ENCODE measurements at regions not wholly inside any gene's neighbourhood (a gene's known extent, or its start where the extent isn't known, plus 50 kb on each side); places are given as distances from the start of the nearest gene placed in this dataset.

DNA sequence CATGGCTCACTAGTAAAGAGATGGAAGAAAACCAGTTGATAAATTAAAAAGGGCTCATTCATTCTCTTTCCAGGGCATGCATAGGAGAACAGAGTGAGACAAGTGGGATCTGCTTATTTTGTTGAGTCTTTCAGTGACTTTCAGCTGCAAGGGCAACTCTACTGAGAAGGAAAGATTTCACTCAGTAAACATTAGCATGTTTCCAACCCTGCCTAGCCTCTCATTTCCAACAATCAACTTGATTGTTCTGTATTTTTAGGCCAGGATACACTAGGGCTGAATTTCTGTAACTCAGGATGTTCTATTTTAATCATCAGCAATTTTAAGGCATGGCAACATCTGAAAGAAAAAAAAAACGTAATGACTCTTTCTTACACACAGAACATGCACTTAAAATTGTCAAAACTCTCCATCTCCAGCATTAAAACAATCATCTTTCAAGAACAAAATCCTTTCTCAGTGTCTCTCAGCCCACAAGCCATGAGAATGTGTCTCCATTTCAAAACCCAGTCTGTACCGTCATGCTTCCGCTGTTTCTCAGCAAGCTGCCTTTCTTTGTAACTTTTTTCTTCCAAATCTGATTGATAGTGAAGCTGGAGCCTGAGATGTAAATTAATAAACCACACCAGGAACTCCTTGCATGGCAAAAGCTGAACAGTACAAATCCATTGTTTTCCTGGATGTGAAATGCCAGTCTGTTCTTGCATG lies 147.2 kb upstream of the KLF14 start:
- no peak for DNase-seq

DNA sequence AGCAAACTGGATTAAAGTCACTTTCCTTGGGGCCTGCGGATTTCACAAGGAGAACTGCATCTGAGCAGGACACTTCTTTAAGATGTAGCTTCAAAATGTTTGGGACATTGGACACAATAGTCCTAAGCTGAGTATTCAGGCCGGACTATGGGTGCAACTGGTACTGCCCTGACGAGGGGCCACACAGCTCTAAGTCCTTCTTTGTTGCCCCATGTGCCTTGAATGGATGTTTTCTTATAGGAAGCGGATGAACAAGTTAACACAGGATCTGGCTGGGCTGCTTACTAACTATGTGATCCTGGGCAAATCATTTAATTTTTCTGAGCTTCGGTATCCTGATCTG lies 147.8 kb upstream of the KLF14 start:
- no peak for DNase-seq

DNA sequence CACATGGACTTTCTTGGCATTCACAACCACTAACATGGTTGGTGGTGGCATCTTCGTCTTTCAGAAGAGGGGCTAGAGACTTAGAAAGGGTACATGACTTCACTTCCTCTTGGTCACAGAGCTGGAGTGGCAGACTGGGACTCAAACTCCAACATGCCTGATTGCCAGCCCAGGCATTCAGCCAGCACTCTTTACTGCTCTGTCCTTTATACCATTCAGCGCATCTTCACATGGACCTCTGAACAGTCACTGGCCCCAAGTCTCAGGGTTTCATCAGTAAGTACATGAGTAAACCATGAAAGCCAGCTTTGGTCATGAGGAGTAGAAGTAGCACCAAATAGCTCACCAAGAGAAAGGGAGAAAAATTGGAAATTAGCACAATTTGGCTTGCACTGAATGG lies 148.4 kb upstream of the KLF14 start:
- DNase-seq, result no peak

DNA sequence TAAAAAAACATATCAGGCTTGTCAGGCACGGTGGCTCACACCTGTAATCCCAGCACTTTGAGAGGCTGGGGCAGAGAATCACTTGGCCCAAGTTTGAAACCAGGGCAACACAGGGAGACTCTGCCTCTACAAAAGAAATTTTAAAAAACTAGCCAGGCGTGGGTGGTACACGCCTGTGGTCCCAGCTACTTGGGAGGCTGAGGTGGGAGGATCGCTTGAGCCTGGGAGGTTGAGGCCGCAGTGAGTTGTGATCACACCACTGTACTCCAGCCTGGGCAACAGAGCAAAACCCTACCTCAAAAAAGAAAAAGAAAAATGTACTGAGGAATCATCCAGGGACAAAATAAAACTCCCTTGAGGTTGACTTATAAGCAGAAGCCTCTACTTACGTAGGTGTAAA lies 149.9 kb upstream of the KLF14 start:
- DNase-seq, result no peak

DNA sequence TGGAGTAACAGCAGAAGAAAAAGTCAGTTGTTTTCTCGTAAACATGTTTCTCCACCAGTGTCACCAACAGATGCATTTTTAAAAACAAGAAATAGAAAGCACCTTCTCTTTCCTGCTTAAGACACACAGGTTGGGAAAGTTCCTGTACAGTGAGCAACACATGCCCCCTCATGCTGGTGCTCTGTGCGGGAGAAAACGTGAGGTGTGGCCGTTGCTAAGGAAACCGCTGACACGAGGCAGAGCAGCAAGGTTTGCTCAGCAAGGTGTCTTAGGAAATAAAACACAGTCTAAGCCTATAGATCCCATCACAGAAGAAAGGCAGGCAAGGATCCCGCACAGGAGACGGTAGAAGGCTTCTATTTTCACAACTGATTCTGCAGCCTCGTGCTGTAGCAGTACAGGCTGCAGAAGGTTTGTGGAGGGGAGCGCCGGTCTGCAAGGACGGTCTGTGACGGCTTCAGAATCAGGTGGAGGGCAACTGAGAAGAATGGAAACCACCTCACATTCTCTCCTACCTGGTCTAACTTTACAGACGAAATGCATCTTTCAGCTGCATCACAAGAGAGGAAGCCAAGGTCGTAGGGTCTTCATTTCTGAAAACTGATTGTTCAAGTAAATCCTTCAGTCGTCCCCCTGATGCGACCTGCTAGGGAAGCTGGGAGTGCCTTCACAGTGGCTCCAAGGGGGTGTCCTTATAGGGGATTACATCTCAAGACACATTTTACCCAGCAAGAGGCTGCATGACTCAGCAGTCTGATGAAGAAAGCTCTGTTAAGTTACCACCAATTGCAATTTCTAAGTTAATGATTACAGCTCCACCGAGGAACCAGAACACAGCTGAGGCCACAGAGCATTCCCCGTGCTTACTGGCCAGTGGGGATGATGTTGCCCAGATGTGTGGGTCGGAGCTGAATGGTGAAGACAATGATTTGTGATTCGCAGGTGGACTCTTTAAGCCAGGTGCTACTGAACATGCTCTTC lies 150.7 kb upstream of the KLF14 start:
- peak; percentile 57 for DNase-seq

DNA sequence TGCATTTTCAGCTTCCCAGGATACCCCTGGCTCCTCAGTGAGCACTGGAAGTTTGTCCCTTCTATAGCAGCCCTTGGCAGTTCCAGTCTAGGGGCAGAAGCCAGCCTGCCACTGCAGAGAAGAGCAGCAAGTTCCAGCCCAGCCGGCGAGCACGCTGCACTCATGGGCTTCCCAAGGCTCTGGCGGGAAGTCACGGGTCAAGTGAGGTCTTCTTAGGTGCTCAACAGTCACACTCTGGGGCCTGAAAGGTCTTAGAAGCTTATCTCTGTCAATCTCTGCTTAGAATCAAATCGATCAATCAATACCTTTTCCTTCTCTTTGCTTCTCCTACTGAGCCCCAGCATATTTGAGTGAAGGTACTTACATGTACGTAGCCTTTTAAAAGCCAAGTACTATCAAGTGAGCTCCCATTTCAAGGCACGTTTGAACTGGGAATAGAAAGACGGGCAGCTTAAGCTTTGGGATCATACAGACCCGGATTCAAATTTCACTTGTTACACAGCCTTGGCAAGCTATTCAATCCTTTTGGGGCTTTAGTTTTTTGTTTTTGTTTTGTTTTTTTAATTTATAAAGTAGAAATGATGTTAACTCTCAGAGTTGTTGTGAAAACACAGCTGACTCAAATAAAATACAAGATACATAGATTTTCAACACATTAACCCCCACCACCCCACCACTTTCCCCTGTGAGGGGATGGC lies 152.6 kb upstream of the KLF14 start:
- DNase-seq, result no peak

DNA sequence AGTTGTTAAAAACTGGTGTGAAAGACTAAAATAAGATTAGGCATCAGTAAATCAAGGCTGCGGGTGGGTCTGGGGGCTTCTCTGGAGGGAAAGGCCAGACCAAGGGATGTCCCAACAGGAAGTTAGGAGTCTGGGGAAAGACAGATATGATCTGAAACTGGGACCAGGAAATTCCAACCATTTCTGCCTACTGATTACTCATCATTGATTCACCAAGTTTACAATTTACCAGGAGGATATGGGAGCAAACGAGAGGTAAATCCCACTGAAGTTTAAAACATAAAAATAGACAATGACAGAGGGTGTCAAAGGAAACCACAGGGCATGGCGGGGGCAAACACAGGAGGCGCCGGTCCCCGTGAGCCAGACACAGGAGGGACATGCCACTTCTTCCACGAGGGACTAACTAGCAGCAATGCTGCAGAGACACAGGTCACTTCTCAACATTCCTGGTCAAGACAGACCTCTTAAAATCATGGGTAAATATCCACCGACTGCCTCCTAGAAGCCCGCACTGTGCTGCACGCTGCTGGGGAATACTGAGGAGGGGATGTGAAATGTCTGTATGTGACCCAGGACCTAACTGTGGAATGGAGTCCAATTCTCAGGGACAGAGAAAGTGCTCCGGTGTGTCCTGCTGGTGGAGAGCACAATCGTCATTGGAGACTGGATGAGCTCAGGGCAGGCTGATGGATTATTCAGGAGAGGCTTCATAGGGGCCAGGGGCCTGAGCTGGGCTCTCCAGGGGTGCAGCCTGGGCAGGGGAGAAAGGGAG lies 153.4 kb upstream of the KLF14 start:
- DNase-seq, result peak; percentile 94

DNA sequence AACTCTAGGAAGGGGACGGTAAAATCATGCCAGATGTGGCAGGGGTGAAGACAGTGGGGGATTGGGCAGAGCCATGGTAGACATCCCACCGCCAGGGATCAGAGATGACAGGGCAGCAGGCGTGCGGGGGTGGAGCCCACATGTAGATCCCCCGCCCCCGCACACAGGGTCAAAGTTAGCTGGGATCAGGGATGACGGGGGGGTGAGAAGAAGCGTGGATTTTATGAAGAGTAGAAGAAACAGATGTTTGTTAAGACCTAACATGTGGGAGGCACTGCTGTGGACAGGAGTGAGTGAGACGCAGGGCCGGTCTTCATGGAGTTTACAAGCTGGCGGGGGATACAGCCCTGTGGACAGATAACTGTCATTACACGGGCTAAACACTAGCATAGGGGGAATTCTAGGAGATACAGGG lies 154.0 kb upstream of the KLF14 start:
- no peak for DNase-seq

DNA sequence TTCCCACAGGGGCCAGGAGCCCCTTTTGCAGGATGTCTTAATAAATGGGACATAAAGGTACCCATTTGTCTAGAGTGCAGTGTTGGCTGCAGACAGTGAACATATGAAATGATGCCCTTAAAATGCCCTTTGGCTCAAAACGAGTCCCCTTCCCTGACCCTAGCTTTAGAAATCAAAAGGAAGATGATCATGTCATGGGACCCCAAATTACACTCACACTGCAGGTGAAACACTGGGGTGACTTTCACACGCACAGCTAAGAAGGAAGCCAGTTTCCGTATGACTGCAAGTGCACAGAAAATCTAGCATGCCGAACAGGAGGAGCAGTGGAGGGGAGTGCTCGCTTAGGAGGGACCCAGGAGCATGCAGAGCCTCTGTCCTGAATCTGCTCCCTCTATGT lies 154.5 kb upstream of the KLF14 start:
- DNase-seq, result no peak

DNA sequence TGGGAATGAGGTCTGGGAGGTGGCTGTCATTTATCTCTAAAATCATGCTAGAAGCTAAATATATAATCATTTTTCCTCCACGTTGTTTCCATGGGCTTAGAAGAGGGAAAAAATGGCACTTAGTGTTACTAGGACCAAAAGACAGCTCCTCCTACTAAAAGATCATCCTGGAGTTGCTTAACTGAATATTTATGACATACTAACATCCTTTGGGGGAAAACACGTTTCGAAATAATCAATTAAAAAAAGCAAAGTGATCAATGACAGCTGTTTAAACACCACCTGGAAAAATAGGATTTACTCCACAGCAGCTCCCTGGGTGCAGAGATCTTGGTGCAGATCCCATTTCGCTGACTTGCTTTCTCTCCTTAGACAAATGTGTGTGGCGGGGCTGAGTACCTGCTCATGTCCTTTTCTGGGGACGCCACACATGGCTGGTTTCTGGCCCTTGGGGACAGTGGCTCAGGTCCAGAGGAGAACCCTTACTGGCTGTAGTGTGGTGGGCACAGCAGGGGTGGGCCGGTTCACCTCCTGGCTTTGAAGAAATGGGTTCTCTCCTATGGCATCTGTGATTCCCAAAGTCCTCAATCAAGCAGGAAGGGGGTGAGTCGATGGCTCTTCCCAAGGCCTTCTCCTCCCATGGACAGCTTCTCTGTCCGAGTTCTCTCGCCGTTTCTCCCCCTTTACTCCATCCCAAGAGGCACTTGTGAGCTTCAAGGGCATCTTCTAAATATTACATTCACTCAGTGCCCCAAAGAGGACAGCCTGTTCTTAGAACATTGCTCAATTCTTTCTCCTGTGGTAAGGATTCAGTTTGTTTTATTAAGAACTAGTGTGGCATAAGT lies 156.4 kb upstream of the KLF14 start:
- no peak for DNase-seq

DNA sequence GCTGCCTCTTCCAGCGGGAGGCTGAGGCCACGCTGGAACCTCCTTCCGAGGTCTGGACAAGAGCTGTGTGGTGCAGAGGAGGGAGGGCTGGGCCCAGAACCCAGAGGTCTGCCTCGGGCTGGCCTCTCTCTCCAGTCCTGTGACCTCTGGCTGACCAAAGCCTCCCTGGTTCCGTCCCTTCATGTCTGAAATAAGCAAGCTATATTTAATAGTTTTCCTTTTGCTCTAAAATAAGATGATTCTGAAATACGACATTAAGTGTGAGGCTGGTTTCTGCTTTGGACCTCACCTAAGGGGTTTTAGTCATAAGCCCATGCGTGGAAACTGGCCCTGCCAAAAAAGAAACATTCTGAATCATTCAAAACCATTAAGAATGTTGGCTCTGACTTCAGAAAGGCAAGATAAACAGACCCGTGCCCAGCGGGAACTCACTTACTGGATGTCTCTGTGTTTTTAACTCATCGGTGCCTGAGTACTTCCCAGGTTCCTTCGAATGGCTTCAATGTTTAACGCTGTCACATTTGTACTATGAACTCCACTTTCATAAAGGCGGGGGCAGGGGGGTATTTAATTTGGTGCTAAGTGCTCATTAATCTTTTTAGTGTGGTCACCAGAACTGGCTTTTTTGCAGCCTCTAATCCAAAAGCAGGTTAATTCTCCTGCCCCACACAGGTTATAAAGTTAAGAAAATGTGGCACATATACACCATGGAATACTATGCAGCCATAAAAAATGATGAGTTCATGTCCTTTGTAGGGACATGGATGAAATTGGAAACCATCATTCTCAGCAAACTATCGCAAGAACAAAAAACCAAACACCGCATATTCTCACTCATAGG lies 157.5 kb upstream of the KLF14 start:
- DNase-seq, result peak; percentile 96

DNA sequence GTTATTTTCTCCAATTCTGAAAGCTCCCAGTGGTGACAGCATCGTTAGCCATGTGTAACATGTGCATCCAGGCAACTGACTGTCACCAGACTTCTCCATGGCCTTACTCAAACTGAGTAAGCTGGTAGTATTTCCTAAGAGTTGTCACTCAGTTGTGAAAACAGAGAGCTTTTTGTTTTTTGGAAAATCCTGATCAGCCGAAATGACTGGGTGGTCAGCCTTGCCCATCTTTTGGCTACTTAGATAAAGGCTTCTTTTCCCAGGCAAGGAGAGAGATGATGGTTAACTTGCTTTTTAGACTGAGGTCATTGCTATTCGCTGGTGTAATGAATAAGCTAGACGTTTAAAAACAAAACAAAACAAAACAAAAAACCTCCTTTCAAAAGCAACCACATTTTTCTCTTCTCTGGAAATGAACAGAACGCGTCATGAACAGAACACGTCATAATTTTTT lies 159.5 kb upstream of the KLF14 start:
- peak; percentile 56 for DNase-seq

DNA sequence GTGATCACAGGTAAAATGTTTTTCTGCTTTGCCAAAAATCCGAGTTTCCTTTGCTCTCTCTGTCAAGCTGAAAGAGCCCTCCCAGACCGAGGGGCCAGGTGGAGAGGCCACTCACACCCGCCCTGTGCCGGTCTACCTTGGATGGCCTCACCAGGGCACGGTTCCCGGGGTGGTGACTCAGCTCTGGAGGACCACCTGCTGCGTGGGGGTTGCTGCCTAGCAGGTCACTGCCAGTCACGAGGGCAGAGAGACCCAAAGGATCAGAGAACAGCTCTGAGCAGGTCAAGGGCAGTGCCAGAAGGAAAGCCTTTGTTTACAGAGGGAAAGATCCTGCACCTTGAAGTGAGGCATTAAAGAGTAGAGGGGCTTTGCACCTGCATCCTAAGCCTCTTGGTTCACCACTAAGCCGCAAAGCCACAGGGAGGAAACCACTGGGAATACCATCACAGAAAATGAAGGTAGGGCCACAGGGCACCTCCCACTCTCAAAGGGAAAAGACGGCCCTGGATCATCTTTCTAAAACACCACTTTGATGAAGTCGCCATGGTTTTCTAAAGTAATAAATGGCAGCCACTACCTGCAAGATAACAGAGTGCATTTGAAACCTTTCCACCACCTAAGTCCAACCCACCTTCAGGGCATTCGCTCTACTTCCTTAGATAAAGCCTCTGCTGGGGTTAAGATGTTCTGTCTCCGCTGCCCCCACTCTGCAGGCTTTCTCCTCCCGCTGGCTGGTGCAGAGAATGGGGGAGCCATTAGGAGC lies 160.3 kb upstream of the KLF14 start:
- DNase-seq, result peak; percentile 54

DNA sequence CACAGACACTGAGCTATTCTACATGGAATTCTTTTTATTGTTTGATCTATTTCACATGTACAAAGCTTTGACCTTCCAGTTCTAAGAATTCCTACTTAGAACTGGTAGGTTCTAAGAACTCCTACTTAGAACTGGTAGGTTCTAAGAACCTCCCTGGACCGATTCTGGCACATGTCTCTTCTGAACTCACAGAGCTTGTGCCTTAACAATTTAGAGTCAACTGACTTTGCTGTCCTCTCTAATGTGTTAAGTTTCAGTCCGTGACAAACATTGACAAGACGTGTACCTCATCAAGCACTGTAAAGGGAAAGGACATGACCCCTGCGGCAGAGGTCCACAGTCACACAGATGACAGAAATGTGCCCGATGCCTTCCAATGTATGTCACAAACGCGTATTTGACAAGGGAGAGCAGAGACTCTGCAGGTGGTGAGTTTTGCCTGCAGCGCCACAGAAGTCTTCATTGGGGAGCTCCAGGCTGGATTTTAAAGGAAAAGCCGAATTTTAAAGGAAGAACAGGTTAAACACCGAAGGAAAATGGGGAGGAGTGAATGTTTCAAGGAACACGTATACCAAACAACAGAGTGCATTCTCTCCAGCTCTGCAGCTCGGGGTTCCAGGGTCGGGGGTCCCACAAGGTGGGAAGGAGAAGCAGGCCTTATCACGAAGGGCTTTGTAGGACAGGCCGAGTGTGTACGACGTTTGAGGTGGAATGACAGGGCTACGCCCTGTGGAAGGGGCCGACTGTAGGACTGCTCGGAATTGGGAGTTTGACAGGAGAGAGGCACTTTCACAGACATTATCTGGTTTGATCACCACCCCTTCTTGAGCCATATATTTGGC lies 161.1 kb upstream of the KLF14 start:
- no peak for DNase-seq

DNA sequence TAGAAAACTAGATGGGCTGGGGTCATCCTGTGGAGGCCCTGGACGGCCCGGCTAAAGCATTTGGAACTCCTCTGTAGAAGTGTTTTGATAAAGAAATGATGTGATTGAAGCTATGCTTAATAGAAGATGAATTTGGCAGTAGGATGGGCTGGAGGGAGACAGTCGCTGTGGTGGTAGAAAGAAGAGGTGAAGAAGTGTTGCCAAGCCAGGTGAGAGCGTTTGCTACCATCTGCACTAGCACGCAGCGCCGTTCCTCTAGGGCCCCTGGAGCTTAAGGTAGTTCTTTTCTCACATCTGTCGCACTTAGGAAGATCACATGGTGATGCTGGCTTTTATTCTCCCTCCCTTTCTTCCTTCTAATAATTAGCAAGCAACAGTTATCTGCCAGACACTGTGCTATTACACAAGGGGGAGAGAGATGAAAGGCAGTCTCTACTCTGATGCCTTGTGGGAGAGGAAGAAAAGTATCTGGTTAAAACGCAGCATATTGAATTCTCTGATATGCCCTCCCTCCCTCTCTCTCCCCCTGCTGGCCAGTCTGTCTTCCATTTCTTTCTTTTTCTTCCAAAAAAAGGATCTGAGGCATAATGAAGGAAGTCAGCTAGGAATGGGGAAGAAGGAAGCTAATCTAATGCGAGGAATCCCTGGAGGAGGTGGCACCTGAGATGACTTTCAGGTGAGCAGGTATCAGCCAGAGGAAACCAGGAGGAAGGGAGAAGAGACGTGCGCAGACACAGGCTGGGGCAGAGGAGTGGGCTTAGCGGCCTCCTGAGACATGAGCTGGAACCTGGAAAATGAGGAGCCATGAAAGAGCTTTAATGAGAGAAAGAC lies 162.3 kb upstream of the KLF14 start:
- peak; percentile 48 for DNase-seq

DNA sequence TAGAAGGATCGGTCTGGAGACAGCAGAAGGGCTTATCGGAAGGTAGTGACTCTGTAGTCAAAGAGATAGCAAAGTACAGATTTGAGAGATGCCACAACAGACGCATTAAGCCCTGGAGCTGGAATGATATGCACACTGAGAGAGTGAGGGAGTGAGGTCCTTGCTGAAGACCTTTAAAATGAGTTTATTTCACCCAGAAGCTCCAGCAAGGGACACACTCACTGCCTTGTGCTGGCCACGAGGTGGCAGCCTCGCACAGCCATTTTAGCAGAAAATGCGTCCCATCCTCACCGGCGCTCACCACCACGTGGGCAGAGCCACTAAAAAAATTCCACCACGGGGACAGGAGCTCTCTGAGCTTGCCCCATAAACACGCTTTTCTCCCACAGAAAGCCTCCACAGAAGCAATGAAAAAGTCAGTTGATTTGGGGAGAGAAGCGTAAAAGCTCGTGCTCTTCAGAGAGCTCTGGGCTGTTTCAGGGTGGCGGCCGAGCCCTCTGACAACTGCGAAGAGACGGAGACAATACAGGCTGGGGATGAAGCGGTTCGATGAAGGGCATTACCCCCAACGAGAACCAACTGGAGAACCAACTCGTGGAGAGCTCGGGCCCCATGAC lies 163.0 kb upstream of the KLF14 start:
- peak; percentile 83 for DNase-seq

Measured in fibroblast of skin of right biceps (primary cell).